HL-60 (cell line): ENCODE measurements at regions not wholly inside any gene's neighbourhood (a gene's known extent, or its start where the extent isn't known, plus 50 kb on each side); places are given as distances from the start of the nearest gene placed in this dataset.
"Not testable (repeated sequence)": the region's sequence is repeated elsewhere in the genome, so short reads cannot be mapped to it uniquely, and the experiment has no call there.

Source experiments
- GABPA ChIP-seq: IDR thresholded peaks from 2 replicates; pipeline ENCODE4 v1.6.1; 2012; ENCODE audit warnings: low read depth
- POLR2AphosphoS5 ChIP-seq: IDR thresholded peaks from 2 replicates; pipeline ENCODE4 v1.6.1; 2012; ENCODE audit warnings: low read depth
- TF ChIP-seq, protein P1 (sequence below): IDR thresholded peaks from one replicate; pipeline ENCODE4 v1.5.1; 2011; ENCODE audit warnings: low read length, control low read depth, inconsistent platforms; ENCODE audit not compliant: insufficient read depth
- TF ChIP-seq, protein P2 (sequence below): IDR thresholded peaks from 2 replicates; pipeline ENCODE4 v1.6.1; 2012; ENCODE audit warnings: low read depth; ENCODE audit not compliant: insufficient replicate concordance

DNA sequence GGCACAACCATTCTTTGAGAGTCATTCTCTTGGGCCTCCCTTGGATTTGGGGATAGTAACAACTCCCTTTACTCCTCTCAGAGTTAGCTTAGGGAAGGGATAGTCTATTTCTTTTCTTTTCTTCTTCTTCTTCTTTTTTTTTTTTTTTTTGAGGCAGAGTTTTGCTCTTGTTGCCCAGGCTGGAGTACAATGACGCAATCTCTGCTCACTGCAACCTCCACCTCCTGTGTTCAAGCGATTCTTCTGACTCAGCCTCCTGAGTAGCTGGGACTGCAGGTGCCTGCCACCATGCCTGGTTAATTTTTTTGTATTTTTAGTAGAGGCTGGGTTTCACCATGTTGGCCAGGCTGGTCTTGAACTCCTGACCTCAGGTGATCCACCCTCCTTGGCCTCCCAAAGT is 465.8 kb downstream of the PLCL1 start:
- TF ChIP-seq, protein P1, sequence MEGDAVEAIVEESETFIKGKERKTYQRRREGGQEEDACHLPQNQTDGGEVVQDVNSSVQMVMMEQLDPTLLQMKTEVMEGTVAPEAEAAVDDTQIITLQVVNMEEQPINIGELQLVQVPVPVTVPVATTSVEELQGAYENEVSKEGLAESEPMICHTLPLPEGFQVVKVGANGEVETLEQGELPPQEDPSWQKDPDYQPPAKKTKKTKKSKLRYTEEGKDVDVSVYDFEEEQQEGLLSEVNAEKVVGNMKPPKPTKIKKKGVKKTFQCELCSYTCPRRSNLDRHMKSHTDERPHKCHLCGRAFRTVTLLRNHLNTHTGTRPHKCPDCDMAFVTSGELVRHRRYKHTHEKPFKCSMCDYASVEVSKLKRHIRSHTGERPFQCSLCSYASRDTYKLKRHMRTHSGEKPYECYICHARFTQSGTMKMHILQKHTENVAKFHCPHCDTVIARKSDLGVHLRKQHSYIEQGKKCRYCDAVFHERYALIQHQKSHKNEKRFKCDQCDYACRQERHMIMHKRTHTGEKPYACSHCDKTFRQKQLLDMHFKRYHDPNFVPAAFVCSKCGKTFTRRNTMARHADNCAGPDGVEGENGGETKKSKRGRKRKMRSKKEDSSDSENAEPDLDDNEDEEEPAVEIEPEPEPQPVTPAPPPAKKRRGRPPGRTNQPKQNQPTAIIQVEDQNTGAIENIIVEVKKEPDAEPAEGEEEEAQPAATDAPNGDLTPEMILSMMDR: not testable (repeated sequence)
- TF ChIP-seq GABPA, POLR2AphosphoS5: not testable (repeated sequence)
- TF ChIP-seq, protein P2, sequence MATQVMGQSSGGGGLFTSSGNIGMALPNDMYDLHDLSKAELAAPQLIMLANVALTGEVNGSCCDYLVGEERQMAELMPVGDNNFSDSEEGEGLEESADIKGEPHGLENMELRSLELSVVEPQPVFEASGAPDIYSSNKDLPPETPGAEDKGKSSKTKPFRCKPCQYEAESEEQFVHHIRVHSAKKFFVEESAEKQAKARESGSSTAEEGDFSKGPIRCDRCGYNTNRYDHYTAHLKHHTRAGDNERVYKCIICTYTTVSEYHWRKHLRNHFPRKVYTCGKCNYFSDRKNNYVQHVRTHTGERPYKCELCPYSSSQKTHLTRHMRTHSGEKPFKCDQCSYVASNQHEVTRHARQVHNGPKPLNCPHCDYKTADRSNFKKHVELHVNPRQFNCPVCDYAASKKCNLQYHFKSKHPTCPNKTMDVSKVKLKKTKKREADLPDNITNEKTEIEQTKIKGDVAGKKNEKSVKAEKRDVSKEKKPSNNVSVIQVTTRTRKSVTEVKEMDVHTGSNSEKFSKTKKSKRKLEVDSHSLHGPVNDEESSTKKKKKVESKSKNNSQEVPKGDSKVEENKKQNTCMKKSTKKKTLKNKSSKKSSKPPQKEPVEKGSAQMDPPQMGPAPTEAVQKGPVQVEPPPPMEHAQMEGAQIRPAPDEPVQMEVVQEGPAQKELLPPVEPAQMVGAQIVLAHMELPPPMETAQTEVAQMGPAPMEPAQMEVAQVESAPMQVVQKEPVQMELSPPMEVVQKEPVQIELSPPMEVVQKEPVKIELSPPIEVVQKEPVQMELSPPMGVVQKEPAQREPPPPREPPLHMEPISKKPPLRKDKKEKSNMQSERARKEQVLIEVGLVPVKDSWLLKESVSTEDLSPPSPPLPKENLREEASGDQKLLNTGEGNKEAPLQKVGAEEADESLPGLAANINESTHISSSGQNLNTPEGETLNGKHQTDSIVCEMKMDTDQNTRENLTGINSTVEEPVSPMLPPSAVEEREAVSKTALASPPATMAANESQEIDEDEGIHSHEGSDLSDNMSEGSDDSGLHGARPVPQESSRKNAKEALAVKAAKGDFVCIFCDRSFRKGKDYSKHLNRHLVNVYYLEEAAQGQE: not testable (repeated sequence)
